Activated CD4-positive, alpha-beta memory T cell treated with anti-CD3 and anti-CD28 coated beads, Interleukin-2, amount 10 ng/mL, durations not matched to agents 7 days and 5 days (primary cell): ENCODE measurements at regions not wholly inside any gene's neighbourhood (a gene's known extent, or its start where the extent isn't known, plus 50 kb on each side); places are given as distances from the start of the nearest gene placed in this dataset.

Experiments
- CTCF ChIA-PET: fragments of 350-600 bp; sonication (Branson Sonifier 250); formaldehyde crosslinking; loops from one replicate; lab custom pipeline; 2021; ENCODE audit warnings: antibody characterized with exemption, inconsistent platforms; lab: Charles Lee
- POLR2A ChIA-PET: fragments of 350-600 bp; sonication (Branson Sonifier 250); formaldehyde crosslinking; loops from one replicate; lab custom pipeline; 2021; ENCODE audit warnings: antibody characterized with exemption; lab: Charles Lee
- DNase-seq: peaks from one replicate; pipeline ENCODE4 v3.0.0-alpha.2; 2020
- H3K27ac Mint-ChIP-seq: one replicate; pipeline ENCODE4 v1.8.0; 2021; ENCODE audit warnings: mild to moderate bottlenecking, mixed read lengths
- H3K27me3 Mint-ChIP-seq: one replicate; pipeline ENCODE4 v1.8.0; 2021; ENCODE audit warnings: mixed read lengths
- H3K36me3 Mint-ChIP-seq: one replicate; pipeline ENCODE4 v1.8.0; 2021; ENCODE audit warnings: low read depth, mixed read lengths
- H3K4me1 Mint-ChIP-seq: one replicate; pipeline ENCODE4 v1.8.0; 2021; ENCODE audit warnings: mixed read lengths
- H3K4me3 Mint-ChIP-seq: one replicate; pipeline ENCODE4 v1.8.0; 2021; ENCODE audit warnings: mild to moderate bottlenecking, mixed read lengths
- H3K9me3 Mint-ChIP-seq: one replicate; pipeline ENCODE4 v1.8.0; 2021; ENCODE audit warnings: mixed read lengths

DNA sequence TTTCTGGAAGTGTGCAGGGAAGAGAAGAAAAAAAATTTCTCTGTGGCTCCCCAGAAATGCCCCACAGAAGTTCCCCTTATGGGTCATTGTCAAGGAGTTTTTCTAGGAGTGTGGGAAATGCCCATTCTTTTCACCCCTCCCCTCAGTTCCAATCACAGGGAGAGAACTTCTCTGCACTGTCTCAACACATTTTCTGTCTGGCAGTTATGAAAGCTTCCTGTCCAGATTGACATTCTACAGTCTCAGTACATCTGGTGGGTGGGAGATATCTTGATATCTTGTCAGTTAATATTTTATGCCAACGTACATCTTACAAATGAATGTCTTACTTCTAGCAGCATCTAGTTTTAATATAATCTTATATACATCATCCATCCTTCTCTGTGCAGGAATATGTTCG is 566.8 kb upstream of the AADAT start:
- H3K4me3 Mint-ChIP-seq = no peak overlapping the region
- ChIA-PET CTCF (no interaction called here), POLR2A (no interaction called here)
- H3K4me1 Mint-ChIP-seq = no peaks in the 10 kb centered on the region
- DNase-seq = no peak
- H3K9me3 Mint-ChIP-seq = no peaks in the 10 kb centered on the region
- no peaks in the 10 kb centered on the region for H3K27me3 Mint-ChIP-seq
- no peak overlapping the region for H3K27ac Mint-ChIP-seq
- no peaks in the 10 kb centered on the region for H3K36me3 Mint-ChIP-seq

DNA sequence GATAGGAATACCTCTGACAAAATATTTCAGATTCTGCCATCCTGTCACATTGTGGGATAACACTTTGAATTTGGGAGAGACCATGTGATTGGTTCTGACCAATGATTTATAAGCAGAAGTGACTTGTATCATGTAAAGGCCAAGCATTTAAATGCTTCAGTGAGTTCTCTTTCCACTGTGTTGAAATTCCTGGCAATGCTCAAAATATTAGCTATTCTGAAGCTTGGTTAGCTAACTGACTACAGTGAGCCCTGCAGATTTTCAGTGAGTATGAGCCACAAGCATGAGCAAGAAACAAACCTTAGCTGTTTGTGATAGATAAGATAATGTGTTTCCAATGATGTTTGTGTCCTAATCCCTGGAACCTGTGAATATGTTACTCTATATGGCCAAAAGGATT is 562.8 kb upstream of the AADAT start:
- no peak overlapping the region for H3K27ac Mint-ChIP-seq
- POLR2A ChIA-PET = no interaction called here
- CTCF ChIA-PET = no interaction called here
- no peaks in the 10 kb centered on the region for H3K27me3 Mint-ChIP-seq
- no peak for DNase-seq
- H3K36me3 Mint-ChIP-seq = no peaks in the 10 kb centered on the region
- no peak overlapping the region for H3K4me3 Mint-ChIP-seq
- H3K9me3 Mint-ChIP-seq = peaks cover 2% of the 10 kb centered on the region
- no peaks in the 10 kb centered on the region for H3K4me1 Mint-ChIP-seq

- ChIA-PET CTCF (no interaction called here), POLR2A (no interaction called here)
- no peak for DNase-seq
- Mint-ChIP-seq H3K27me3 (no peaks in the 10 kb centered on the region), H3K36me3 (no peaks in the 10 kb centered on the region), H3K4me3 (no peak overlapping the region), H3K4me1 (no peaks in the 10 kb centered on the region), H3K9me3 (peaks cover 2% of the 10 kb centered on the region), H3K27ac (no peak overlapping the region)
Observed at GRCh38 chr4:170651786-170652185, 562.0 kb upstream of the AADAT start.

- H3K4me1 Mint-ChIP-seq = no peaks in the 10 kb centered on the region
- H3K9me3 Mint-ChIP-seq = peaks cover 6% of the 10 kb centered on the region
- no peak overlapping the region for H3K27ac Mint-ChIP-seq
- CTCF ChIA-PET = no interaction called here
- POLR2A ChIA-PET = no interaction called here
- H3K27me3 Mint-ChIP-seq = no peaks in the 10 kb centered on the region
- no peak overlapping the region for H3K4me3 Mint-ChIP-seq
- DNase-seq = no peak
- no peaks in the 10 kb centered on the region for H3K36me3 Mint-ChIP-seq
Observed at GRCh38 chr4:170627418-170627817, 537.7 kb upstream of the AADAT start.

- peaks cover 2% of the 10 kb centered on the region for H3K9me3 Mint-ChIP-seq
Observed at GRCh38 chr4:170623899-170624298, 534.1 kb upstream of the AADAT start.

DNA sequence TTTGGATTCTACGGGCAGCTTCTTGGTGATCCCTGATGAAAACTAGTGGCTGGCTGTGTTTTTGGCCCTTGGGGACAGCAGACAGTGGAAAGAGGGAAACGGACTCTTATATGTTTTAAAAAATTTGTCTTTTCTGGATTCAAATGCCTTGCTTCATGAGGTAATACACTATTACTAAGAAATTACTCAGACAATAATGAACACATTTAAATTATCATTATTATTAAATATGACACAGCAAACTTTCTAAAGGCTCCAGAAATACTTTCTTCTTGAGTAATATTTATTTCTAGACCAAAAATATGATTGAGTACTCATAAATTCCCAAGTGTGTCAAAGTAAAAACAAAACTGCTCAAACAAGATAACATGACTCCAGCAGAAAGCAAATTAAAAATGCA is 520.7 kb upstream of the AADAT start:
- ChIA-PET POLR2A (no interaction called here), CTCF (no interaction called here)
- no peaks in the 10 kb centered on the region for H3K27me3 Mint-ChIP-seq
- H3K4me3 Mint-ChIP-seq = no peak overlapping the region
- DNase-seq = no peak
- H3K9me3 Mint-ChIP-seq = peaks cover 6% of the 10 kb centered on the region
- no peaks in the 10 kb centered on the region for H3K4me1 Mint-ChIP-seq
- no peaks in the 10 kb centered on the region for H3K36me3 Mint-ChIP-seq
- H3K27ac Mint-ChIP-seq = no peak overlapping the region

More at GRCh38 chr4:170623899-170624298, 534.1 kb upstream of the AADAT start:
- Mint-ChIP-seq H3K4me3 (no peak overlapping the region), H3K36me3 (no peaks in the 10 kb centered on the region), H3K4me1 (no peaks in the 10 kb centered on the region), H3K27ac (no peak overlapping the region), H3K27me3 (no peaks in the 10 kb centered on the region)
- POLR2A ChIA-PET = no interaction called here
- DNase-seq = no peak
- CTCF ChIA-PET = no interaction called here

- H3K9me3 Mint-ChIP-seq = peaks cover 4% of the 10 kb centered on the region
- POLR2A ChIA-PET = no interaction called here
- no peak overlapping the region for H3K4me3 Mint-ChIP-seq
- DNase-seq = no peak
- no peaks in the 10 kb centered on the region for H3K36me3 Mint-ChIP-seq
- CTCF ChIA-PET = interaction anchor here (0.7 kb wide), 1 partner anchor 237 kb away, joined by 3 read pairs; no protein-coding TSS in a partner anchor
- H3K4me1 Mint-ChIP-seq = no peaks in the 10 kb centered on the region
- H3K27ac Mint-ChIP-seq = no peak overlapping the region
- H3K27me3 Mint-ChIP-seq = no peaks in the 10 kb centered on the region
Observed at GRCh38 chr4:170599894-170600293, 510.1 kb upstream of the AADAT start.

DNA sequence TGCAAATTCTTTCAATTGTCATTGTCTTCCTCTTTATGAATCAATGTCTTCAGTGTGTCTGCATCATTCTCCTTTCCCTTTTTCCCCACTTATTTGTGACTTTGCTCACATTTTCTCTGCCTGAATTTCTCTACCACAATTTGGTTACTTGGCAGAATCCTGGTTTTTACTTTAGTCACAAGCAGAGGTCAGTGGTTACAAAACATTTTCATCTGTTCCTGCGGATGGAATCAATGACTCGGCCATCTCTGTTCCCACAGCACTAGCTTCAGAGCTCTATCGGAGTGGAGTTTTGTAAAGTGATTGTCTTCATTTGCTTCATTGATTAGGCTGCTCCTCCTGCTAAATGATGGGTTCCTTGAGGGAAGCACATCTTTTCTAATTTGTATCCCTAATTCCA is 501.3 kb upstream of the AADAT start:
- ChIA-PET CTCF (no interaction called here), POLR2A (no interaction called here)
- no peak overlapping the region for H3K27ac Mint-ChIP-seq
- no peaks in the 10 kb centered on the region for H3K36me3 Mint-ChIP-seq
- no peaks in the 10 kb centered on the region for H3K27me3 Mint-ChIP-seq
- H3K4me3 Mint-ChIP-seq = no peak overlapping the region
- H3K4me1 Mint-ChIP-seq = no peaks in the 10 kb centered on the region
- no peaks in the 10 kb centered on the region for H3K9me3 Mint-ChIP-seq
- no peak for DNase-seq

DNA sequence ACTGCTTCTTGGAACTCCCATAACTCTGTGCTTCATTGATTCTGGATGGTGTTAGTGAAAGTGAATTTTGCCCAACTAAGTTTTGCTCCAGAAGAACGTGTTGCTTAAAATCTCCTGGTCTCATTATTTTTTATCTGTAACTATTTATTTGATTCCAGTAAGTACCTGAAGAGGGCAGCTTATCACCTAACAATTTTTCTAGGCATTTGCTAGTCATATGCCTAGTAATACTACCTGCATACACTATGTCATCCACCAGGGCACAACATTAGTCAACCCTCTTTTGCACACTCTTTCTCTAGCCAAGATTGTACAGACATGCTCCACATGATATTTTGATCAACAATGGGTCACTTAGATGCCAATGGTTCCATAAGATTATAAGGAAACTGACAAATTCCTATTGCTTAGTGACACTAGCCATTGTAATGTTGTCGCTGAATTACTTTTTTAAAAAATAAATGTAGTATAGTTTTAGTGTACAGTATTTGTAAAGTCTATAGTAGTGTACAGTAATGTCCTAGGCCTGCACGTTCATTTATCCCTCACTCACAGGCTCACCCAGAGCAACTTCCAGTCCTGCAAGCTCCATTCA is 499.9 kb upstream of the AADAT start:
- POLR2A ChIA-PET = no interaction called here
- DNase-seq = no peak
- no peaks in the 10 kb centered on the region for H3K9me3 Mint-ChIP-seq
- H3K36me3 Mint-ChIP-seq = no peaks in the 10 kb centered on the region
- H3K4me1 Mint-ChIP-seq = no peaks in the 10 kb centered on the region
- CTCF ChIA-PET = no interaction called here
- no peaks in the 10 kb centered on the region for H3K27me3 Mint-ChIP-seq
- no peak overlapping the region for H3K4me3 Mint-ChIP-seq
- H3K27ac Mint-ChIP-seq = no peak overlapping the region

GRCh38 chr4:170581969-170582368 is 492.2 kb upstream of the AADAT start:
- H3K27me3 Mint-ChIP-seq = no peaks in the 10 kb centered on the region
- ChIA-PET CTCF (no interaction called here), POLR2A (no interaction called here)
- H3K36me3 Mint-ChIP-seq = no peaks in the 10 kb centered on the region
- H3K27ac Mint-ChIP-seq = no peak overlapping the region
- no peak for DNase-seq
- no peaks in the 10 kb centered on the region for H3K4me1 Mint-ChIP-seq
- peaks cover 13% of the 10 kb centered on the region for H3K9me3 Mint-ChIP-seq
- no peak overlapping the region for H3K4me3 Mint-ChIP-seq

- Mint-ChIP-seq H3K4me3 (no peak overlapping the region), H3K27me3 (no peaks in the 10 kb centered on the region), H3K9me3 (peaks cover 13% of the 10 kb centered on the region), H3K4me1 (no peaks in the 10 kb centered on the region), H3K27ac (no peak overlapping the region), H3K36me3 (no peaks in the 10 kb centered on the region)
- DNase-seq = no peak
- ChIA-PET CTCF (no interaction called here), POLR2A (no interaction called here)
Observed at GRCh38 chr4:170581322-170581721, 491.6 kb upstream of the AADAT start.

DNA sequence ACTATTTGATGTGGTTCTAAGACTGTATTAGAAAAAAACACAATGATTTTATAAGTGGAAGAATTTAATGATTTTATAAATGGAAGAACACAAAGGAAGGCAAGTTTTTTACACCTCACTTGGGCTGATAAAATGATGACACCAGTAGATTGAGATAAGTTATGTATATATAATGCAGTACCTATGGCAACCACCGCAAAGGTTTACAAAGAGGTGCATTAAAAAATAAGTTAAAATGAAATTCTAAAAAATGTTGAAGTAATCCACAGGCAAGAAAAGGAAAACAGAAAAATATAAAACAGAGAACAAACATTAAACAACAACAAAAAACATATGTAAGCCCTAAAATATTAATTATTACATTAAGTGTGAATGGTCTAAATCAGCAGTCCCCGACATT is 490.9 kb upstream of the AADAT start:
- no peaks in the 10 kb centered on the region for H3K27me3 Mint-ChIP-seq
- peaks cover 13% of the 10 kb centered on the region for H3K9me3 Mint-ChIP-seq
- no peak overlapping the region for H3K4me3 Mint-ChIP-seq
- no peak for DNase-seq
- no peaks in the 10 kb centered on the region for H3K4me1 Mint-ChIP-seq
- H3K36me3 Mint-ChIP-seq = no peaks in the 10 kb centered on the region
- H3K27ac Mint-ChIP-seq = no peak overlapping the region
- CTCF ChIA-PET = no interaction called here
- POLR2A ChIA-PET = no interaction called here

DNA sequence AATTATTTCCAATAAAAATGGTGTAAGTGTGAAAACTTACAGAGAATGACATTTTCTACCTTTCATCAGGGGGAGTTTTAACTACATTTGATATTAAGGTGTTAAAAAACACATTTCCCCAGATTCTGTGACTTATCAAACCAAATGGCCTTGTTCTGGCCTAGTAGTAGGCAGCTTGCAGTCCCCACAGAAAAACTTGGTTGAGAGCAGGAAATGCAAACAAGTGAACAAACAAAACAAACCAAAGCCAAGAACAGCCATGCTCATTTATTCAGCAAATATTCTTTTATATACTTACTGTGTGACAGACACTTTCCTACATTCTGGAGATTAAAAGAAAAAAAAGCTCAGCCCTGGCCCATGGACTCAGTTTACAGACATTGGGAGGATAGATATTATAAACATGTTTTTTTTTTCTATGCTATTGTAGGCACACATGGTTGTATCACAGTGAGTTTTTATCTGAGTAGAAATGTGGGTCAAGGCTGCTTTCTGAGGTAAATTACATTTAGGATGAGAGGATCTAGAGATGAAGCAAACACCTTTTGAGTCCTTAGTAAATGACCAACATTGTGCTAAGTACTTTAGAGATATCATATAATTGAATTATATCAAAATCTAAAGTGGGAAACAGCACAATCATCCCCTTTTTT is 449.2 kb upstream of the AADAT start:
- H3K27ac Mint-ChIP-seq = no peak overlapping the region
- CTCF ChIA-PET = no interaction called here
- no peaks in the 10 kb centered on the region for H3K27me3 Mint-ChIP-seq
- H3K4me1 Mint-ChIP-seq = no peaks in the 10 kb centered on the region
- DNase-seq = no peak
- H3K9me3 Mint-ChIP-seq = no peaks in the 10 kb centered on the region
- H3K4me3 Mint-ChIP-seq = no peak overlapping the region
- POLR2A ChIA-PET = no interaction called here
- H3K36me3 Mint-ChIP-seq = no peaks in the 10 kb centered on the region
